ENCODE measurements at regions not wholly inside any gene's neighbourhood (a gene's known extent, or its start where the extent isn't known, plus 50 kb on each side); places are given as distances from the start of the nearest gene placed in this dataset.

- TF ChIP-seq, protein P1, sequence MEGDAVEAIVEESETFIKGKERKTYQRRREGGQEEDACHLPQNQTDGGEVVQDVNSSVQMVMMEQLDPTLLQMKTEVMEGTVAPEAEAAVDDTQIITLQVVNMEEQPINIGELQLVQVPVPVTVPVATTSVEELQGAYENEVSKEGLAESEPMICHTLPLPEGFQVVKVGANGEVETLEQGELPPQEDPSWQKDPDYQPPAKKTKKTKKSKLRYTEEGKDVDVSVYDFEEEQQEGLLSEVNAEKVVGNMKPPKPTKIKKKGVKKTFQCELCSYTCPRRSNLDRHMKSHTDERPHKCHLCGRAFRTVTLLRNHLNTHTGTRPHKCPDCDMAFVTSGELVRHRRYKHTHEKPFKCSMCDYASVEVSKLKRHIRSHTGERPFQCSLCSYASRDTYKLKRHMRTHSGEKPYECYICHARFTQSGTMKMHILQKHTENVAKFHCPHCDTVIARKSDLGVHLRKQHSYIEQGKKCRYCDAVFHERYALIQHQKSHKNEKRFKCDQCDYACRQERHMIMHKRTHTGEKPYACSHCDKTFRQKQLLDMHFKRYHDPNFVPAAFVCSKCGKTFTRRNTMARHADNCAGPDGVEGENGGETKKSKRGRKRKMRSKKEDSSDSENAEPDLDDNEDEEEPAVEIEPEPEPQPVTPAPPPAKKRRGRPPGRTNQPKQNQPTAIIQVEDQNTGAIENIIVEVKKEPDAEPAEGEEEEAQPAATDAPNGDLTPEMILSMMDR (IDR thresholded peaks at IDR 0.05; ENCODE audit: low read length) = no peak
- TF ChIP-seq EZH2 (IDR thresholded peaks at IDR 0.05; ENCODE audit: borderline replicate concordance, low read length) = no peak
These were observed 313.9 kb upstream of the USP24 start for GRCh38 chr1:55529017-55529416.
